IMR-90 (cell line): ENCODE measurements at regions not wholly inside any gene's neighbourhood (a gene's known extent, or its start where the extent isn't known, plus 50 kb on each side); places are given as distances from the start of the nearest gene placed in this dataset.

Source experiments
- ATAC-seq: fragments of 200-7000 bp; cut with Tn5 transposase; 2 replicates; pipeline ENCODE4 v1.9.1; 2020; ENCODE audit warnings: low read depth, mild to moderate bottlenecking, moderate library complexity
- BruUV-seq: library from RNA; stranded (reverse); fragments of 400-500 nt; replicated peaks from 2 replicates; lab custom pipeline; 2021; lab: Mats Ljungman, UMichigan
- CTCF ChIA-PET: fragments of 300-600 bp; formaldehyde crosslinking; extraction: SDS; loops from one replicate; lab custom pipeline; 2021; ENCODE audit warnings: antibody characterized with exemption; lab: Yijun Ruan, JAX
- POLR2A ChIA-PET: fragments of 300-600 bp; sonication (Branson Sonifier 250); formaldehyde crosslinking; loops from one replicate; lab custom pipeline; 2022; ENCODE audit warnings: antibody characterized with exemption; ENCODE audit not compliant: unreplicated experiment; lab: Charles Lee
- DNase-seq: peaks from one replicate; pipeline ENCODE4 v3.0.0; 2013
- H2AFZ ChIP-seq: replicated peaks from 2 replicates; pipeline ENCODE3; 2013; ENCODE audit warnings: low read length, mild to moderate bottlenecking; ENCODE audit not compliant: poor library complexity
- H2AK5ac ChIP-seq: 2 replicates; pipeline ENCODE4 v1.6.1; 2013; ENCODE audit warnings: low read depth, low read length, inconsistent platforms
- H2AK9ac ChIP-seq: replicated peaks from 2 replicates; pipeline ENCODE3; 2013; ENCODE audit warnings: mild to moderate bottlenecking, low read depth, low read length, moderate library complexity; ENCODE audit not compliant: poor library complexity
- H2BK120ac ChIP-seq: 2 replicates; pipeline ENCODE4 v1.6.1; 2013; ENCODE audit warnings: low read depth, low read length, inconsistent platforms
- H2BK15ac ChIP-seq: 3 replicates; pipeline ENCODE4 v1.6.1; 2013; ENCODE audit warnings: low read depth, low read length, inconsistent platforms
- H2BK20ac ChIP-seq: 2 replicates; pipeline ENCODE4 v1.6.1; 2013; ENCODE audit warnings: low read depth, mild to moderate bottlenecking, inconsistent platforms, low read length, moderate library complexity
- H2BK5ac ChIP-seq: 2 replicates; pipeline ENCODE4 v1.6.1; 2013; ENCODE audit warnings: mild to moderate bottlenecking, low read depth, low read length, inconsistent platforms; ENCODE audit not compliant: poor library complexity, severe bottlenecking
- H3K14ac ChIP-seq: replicated peaks from 2 replicates; pipeline ENCODE4 v1.6.1; 2013; ENCODE audit warnings: low read depth, low read length, inconsistent platforms
- H3K18ac ChIP-seq: 2 replicates; pipeline ENCODE4 v1.6.1; 2013; ENCODE audit warnings: low read depth, low read length, control low read depth
- H3K23ac ChIP-seq: 2 replicates; pipeline ENCODE4 v1.6.1; 2013; ENCODE audit warnings: low read depth, low read length, inconsistent platforms
- H3K27ac ChIP-seq: 2 replicates; pipeline ENCODE4 v1.5.1; 2013; ENCODE audit warnings: mild to moderate bottlenecking, control low read depth, low read length; ENCODE audit not compliant: insufficient read depth
- H3K27me3 ChIP-seq: 2 replicates; pipeline ENCODE4 v1.6.1; 2013; ENCODE audit warnings: low read length; ENCODE audit not compliant: control insufficient read depth, insufficient read depth
- H3K36me3 ChIP-seq: 2 replicates; pipeline ENCODE4 v1.6.1; 2013; ENCODE audit warnings: low read length, mixed read lengths; ENCODE audit not compliant: control insufficient read depth, insufficient read depth
- H3K4ac ChIP-seq: 2 replicates; pipeline ENCODE4 v1.6.1; 2013; ENCODE audit warnings: low read depth, low read length, inconsistent platforms
- H3K4me1 ChIP-seq: 2 replicates; pipeline ENCODE4 v1.6.1; 2013; ENCODE audit warnings: low read length, mixed read lengths; ENCODE audit not compliant: control insufficient read depth, insufficient read depth
- H3K4me2 ChIP-seq: 2 replicates; pipeline ENCODE4 v1.6.1; 2013; ENCODE audit warnings: low read depth, mild to moderate bottlenecking, control low read depth, low read length, moderate library complexity
- H3K4me3 ChIP-seq: 2 replicates; pipeline ENCODE4 v1.5.1; 2013; ENCODE audit warnings: low read depth, mild to moderate bottlenecking, control low read depth, low read length, moderate library complexity; ENCODE audit not compliant: insufficient read depth
- H3K56ac ChIP-seq: 2 replicates; pipeline ENCODE4 v1.6.1; 2013; ENCODE audit warnings: low read length, inconsistent platforms; ENCODE audit not compliant: insufficient read depth; ENCODE audit errors: extremely low read depth
- H3K79me1 ChIP-seq, 2 experiments: 2 replicates each; pipeline ENCODE4 v1.6.1; 2013; ENCODE audit warnings: low read length in 2 of 2, inconsistent platforms in 1 of 2, low read depth in 1 of 2
- H3K9ac ChIP-seq: 2 replicates; pipeline ENCODE4 v1.6.1; 2013; ENCODE audit warnings: low read depth, low read length, control low read depth
- H3K9me1 ChIP-seq: 2 replicates; pipeline ENCODE4 v1.6.1; 2013; ENCODE audit warnings: low read length, inconsistent platforms; ENCODE audit not compliant: insufficient read depth
- H3K9me3 ChIP-seq: 2 replicates; pipeline ENCODE4 v1.6.1; 2013; ENCODE audit warnings: low read length; ENCODE audit not compliant: control insufficient read depth, insufficient read depth
- H4K20me1 ChIP-seq: 2 replicates; pipeline ENCODE4 v1.6.1; 2013; ENCODE audit warnings: low read length, inconsistent platforms; ENCODE audit not compliant: insufficient read depth
- H4K5ac ChIP-seq: 2 replicates; pipeline ENCODE4 v1.6.1; 2013; ENCODE audit warnings: mild to moderate bottlenecking, low read depth, low read length, control low read depth
- H4K8ac ChIP-seq, 2 experiments: 2 replicates each; pipeline ENCODE4 v1.6.1; 2013; ENCODE audit warnings: low read depth in 2 of 2, low read length in 2 of 2, control low read depth in 1 of 2, inconsistent platforms in 1 of 2
- H4K91ac ChIP-seq: 2 replicates; pipeline ENCODE4 v1.6.1; 2013; ENCODE audit warnings: low read depth, low read length, inconsistent platforms; ENCODE audit not compliant: insufficient read depth
- BHLHE40 ChIP-seq: fragments of 150-350 bp; IDR thresholded peaks from 2 replicates; pipeline ENCODE4 v1.6.1; 2016; ENCODE audit warnings: mild to moderate bottlenecking, low read depth, low read length
- CEBPB ChIP-seq: IDR thresholded peaks from 2 replicates; pipeline ENCODE4 v1.6.1; 2012; ENCODE audit warnings: low read depth, low read length, improper control_type of control experiment
- MAFK ChIP-seq: IDR thresholded peaks from 2 replicates; pipeline ENCODE4 v1.6.1; 2012; ENCODE audit warnings: low read depth, low read length, improper control_type of control experiment
- MAZ ChIP-seq: IDR thresholded peaks from 2 replicates; pipeline ENCODE4 v1.6.1; 2012; ENCODE audit warnings: low read depth, mild to moderate bottlenecking, low read length, improper control_type of control experiment, moderate library complexity, borderline replicate concordance
- RFX5 ChIP-seq: IDR thresholded peaks from 2 replicates; pipeline ENCODE4 v1.8.0; 2012; ENCODE audit warnings: low read depth, mild to moderate bottlenecking, low read length, moderate library complexity
- SMC3 ChIP-seq: fragments of 150-350 bp; IDR thresholded peaks from 2 replicates; pipeline ENCODE4 v1.6.1; 2016; ENCODE audit warnings: low read depth, mild to moderate bottlenecking, antibody characterized with exemption, low read length, moderate library complexity
- dilution Hi-C: fragments of 300-500 bp; cut with HindIII; formaldehyde crosslinking; loops from one replicate; pipeline ENCODE4 v1.14.3; 2018; ENCODE audit warnings: low sequenced_read_pairs; ENCODE audit not compliant: unreplicated experiment
- in situ Hi-C: fragments of 300-500 bp; cut with MboI; formaldehyde crosslinking; loops from 3 replicates; pipeline ENCODE4 v1.14.3; 2019; ENCODE audit warnings: low sequenced_read_pairs, inconsistent platforms, mixed read lengths
- intact Hi-C: fragments of 100-400 bp; cut with micrococcal nuclease; formaldehyde crosslinking; loops from 2 replicates; pipeline ENCODE4 v1.10.0; 2022
- TF ChIP-seq, protein P1 (sequence below): conservative IDR thresholded peaks from 2 replicates; pipeline ENCODE4 v1.5.1; 2012; ENCODE audit warnings: mild to moderate bottlenecking, low read depth, low read length, improper control_type of control experiment
- TF ChIP-seq, protein P2 (sequence below): fragments of 150-350 bp; IDR thresholded peaks from 2 replicates; pipeline ENCODE4 v1.6.1; 2016; ENCODE audit warnings: low read depth, mild to moderate bottlenecking, low read length, moderate library complexity, borderline replicate concordance

- Histone ChIP-seq H3K79me1 (no peaks in the 10 kb centered on the region), H3K9ac (no peak overlapping the region), H3K18ac (no peak overlapping the region), H2AFZ (no peak overlapping the region), H4K20me1 (no peaks in the 10 kb centered on the region), H3K23ac (no peak overlapping the region), H3K27me3 (peaks cover 12% of the 10 kb centered on the region), H3K9me3 (no peaks in the 10 kb centered on the region), H3K14ac (no peak overlapping the region), H2BK15ac (no peak overlapping the region), H2BK5ac (no peak overlapping the region), H3K36me3 (no peaks in the 10 kb centered on the region), H3K4me1 (no peaks in the 10 kb centered on the region), H2BK120ac (no peak overlapping the region), H4K91ac (no peak overlapping the region), H2AK5ac (no peak overlapping the region), H2BK20ac (no peak overlapping the region), H3K56ac (no peak overlapping the region), H3K4me2 (no peak overlapping the region), H3K4me3 (no peak overlapping the region), H4K5ac (no peak overlapping the region), H2AK9ac (no peak overlapping the region), H4K8ac (no peak overlapping the region), H3K9me1 (no peaks in the 10 kb centered on the region), H3K4ac (no peak overlapping the region), H3K27ac (no peak overlapping the region)
- dilution Hi-C loops (no loop called here), in situ Hi-C loops (no loop called here), intact Hi-C loops (no loop called here)
- ATAC-seq, result no peak
- ChIA-PET POLR2A (no interaction called here), CTCF (no interaction called here)
- BruUV-seq, result no TSS peak
- TF ChIP-seq, protein P1, sequence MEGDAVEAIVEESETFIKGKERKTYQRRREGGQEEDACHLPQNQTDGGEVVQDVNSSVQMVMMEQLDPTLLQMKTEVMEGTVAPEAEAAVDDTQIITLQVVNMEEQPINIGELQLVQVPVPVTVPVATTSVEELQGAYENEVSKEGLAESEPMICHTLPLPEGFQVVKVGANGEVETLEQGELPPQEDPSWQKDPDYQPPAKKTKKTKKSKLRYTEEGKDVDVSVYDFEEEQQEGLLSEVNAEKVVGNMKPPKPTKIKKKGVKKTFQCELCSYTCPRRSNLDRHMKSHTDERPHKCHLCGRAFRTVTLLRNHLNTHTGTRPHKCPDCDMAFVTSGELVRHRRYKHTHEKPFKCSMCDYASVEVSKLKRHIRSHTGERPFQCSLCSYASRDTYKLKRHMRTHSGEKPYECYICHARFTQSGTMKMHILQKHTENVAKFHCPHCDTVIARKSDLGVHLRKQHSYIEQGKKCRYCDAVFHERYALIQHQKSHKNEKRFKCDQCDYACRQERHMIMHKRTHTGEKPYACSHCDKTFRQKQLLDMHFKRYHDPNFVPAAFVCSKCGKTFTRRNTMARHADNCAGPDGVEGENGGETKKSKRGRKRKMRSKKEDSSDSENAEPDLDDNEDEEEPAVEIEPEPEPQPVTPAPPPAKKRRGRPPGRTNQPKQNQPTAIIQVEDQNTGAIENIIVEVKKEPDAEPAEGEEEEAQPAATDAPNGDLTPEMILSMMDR, result no peak
- TF ChIP-seq, protein P2, sequence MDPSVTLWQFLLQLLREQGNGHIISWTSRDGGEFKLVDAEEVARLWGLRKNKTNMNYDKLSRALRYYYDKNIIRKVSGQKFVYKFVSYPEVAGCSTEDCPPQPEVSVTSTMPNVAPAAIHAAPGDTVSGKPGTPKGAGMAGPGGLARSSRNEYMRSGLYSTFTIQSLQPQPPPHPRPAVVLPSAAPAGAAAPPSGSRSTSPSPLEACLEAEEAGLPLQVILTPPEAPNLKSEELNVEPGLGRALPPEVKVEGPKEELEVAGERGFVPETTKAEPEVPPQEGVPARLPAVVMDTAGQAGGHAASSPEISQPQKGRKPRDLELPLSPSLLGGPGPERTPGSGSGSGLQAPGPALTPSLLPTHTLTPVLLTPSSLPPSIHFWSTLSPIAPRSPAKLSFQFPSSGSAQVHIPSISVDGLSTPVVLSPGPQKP, result no peak
- TF ChIP-seq SMC3, result no peak
- no peak for TF ChIP-seq CEBPB
- no peak for TF ChIP-seq RFX5
- TF ChIP-seq MAZ, result no peak
- no peak for TF ChIP-seq MAFK
- no peak for TF ChIP-seq BHLHE40
- DNase-seq, result no peak
Observed at GRCh38 chr2:19434413-19434812, 76.0 kb upstream of the OSR1 start.
